ENCODE measurements at regions not wholly inside any gene's neighbourhood (a gene's known extent, or its start where the extent isn't known, plus 50 kb on each side); places are given as distances from the start of the nearest gene placed in this dataset.
"Not testable (repeated sequence)": the region's sequence is repeated elsewhere in the genome, so short reads cannot be mapped to it uniquely, and the experiment has no call there.

GRCh38 chr10:21423850-21424249, 101.6 kb downstream of the SKIDA1 start:
- TF ChIP-seq CTCF (IDR thresholded peaks at IDR 0.05; ENCODE audit: extremely low read depth, insufficient read depth, missing control alignments) = no peak
- no peak for DNase-seq (ENCODE audit: low spot score)
- in situ Hi-C loops (cut with MboI; ENCODE audit: low pct_unique_long_range_greater_than_20kb, low sequenced_read_pairs, unreplicated experiment) = no loop called here

GRCh38 chr10:21423338-21423737, 102.1 kb downstream of the SKIDA1 start:
- in situ Hi-C loops (cut with MboI; ENCODE audit: low pct_unique_long_range_greater_than_20kb, low sequenced_read_pairs, unreplicated experiment) = no loop called here

GRCh38 chr10:21421794-21422193, 103.7 kb downstream of the SKIDA1 start:
- no peak for TF ChIP-seq CTCF (IDR thresholded peaks at IDR 0.05; ENCODE audit: extremely low read depth, insufficient read depth, missing control alignments)
- no peak for DNase-seq (ENCODE audit: low spot score)
- in situ Hi-C loops (cut with MboI; ENCODE audit: low pct_unique_long_range_greater_than_20kb, low sequenced_read_pairs, unreplicated experiment) = no loop called here

More at GRCh38 chr10:21423338-21423737, 102.1 kb downstream of the SKIDA1 start:
- no peak for DNase-seq (ENCODE audit: low spot score)
- no peak for TF ChIP-seq CTCF (IDR thresholded peaks at IDR 0.05; ENCODE audit: extremely low read depth, insufficient read depth, missing control alignments)

- TF ChIP-seq CTCF (IDR thresholded peaks at IDR 0.05; ENCODE audit: extremely low read depth, insufficient read depth, missing control alignments) = no peak
- no peak for DNase-seq (ENCODE audit: low spot score)
- in situ Hi-C loops (cut with MboI; ENCODE audit: low pct_unique_long_range_greater_than_20kb, low sequenced_read_pairs, unreplicated experiment) = no loop called here
These were observed 104.5 kb downstream of the SKIDA1 start for GRCh38 chr10:21421016-21421415.

- in situ Hi-C loops (cut with MboI; ENCODE audit: low pct_unique_long_range_greater_than_20kb, low sequenced_read_pairs, unreplicated experiment); DNase-seq (ENCODE audit: low spot score): not testable (repeated sequence)
These were observed 106.4 kb downstream of the SKIDA1 start for GRCh38 chr10:21418981-21419576.

- TF ChIP-seq CTCF (IDR thresholded peaks at IDR 0.05; ENCODE audit: extremely low read depth, insufficient read depth, missing control alignments) = no peak
- DNase-seq (ENCODE audit: low spot score) = no peak
- in situ Hi-C loops (cut with MboI; ENCODE audit: low pct_unique_long_range_greater_than_20kb, low sequenced_read_pairs, unreplicated experiment) = no loop called here
These were observed 108.2 kb downstream of the SKIDA1 start for GRCh38 chr10:21417172-21417712.

GRCh38 chr10:21413680-21414079, 111.8 kb downstream of the SKIDA1 start:
- TF ChIP-seq CTCF (IDR thresholded peaks at IDR 0.05; ENCODE audit: extremely low read depth, insufficient read depth, missing control alignments) = no peak
- in situ Hi-C loops (cut with MboI; ENCODE audit: low pct_unique_long_range_greater_than_20kb, low sequenced_read_pairs, unreplicated experiment) = no loop called here
- DNase-seq (ENCODE audit: low spot score) = no peak

Data from GM13977 (cell line).